Astrocyte (in vitro differentiated cells and primary cell): ENCODE measurements at regions not wholly inside any gene's neighbourhood (a gene's known extent, or its start where the extent isn't known, plus 50 kb on each side); places are given as distances from the start of the nearest gene placed in this dataset.

Experiments used
- DNase-seq: peaks from one replicate; pipeline ENCODE4 v3.0.0-alpha.2; 2010; ENCODE audit warnings: low read depth
- FAIRE-seq: peaks from 2 replicates; lab custom pipeline; 2011; peaks lifted over from hg19 to GRCh38; lab: Jason Lieb, UNC
- H2AFZ ChIP-seq: 2 replicates; pipeline ENCODE4 v1.6.0; 2012; ENCODE audit warnings: low read depth, low read length, inconsistent platforms
- H3K27ac ChIP-seq: 2 replicates; pipeline ENCODE4 v1.5.1; 2011; ENCODE audit warnings: low read depth, low read length, inconsistent platforms
- H3K27me3 ChIP-seq: 2 replicates; pipeline ENCODE4 v1.6.0; 2011; ENCODE audit warnings: low read length, inconsistent platforms; ENCODE audit not compliant: insufficient read depth
- H3K36me3 ChIP-seq: 2 replicates; pipeline ENCODE4 v1.5.1; 2011; ENCODE audit warnings: low read length, inconsistent platforms; ENCODE audit not compliant: insufficient read depth
- H3K4me1 ChIP-seq: 2 replicates; pipeline ENCODE4 v1.5.1; 2011; ENCODE audit warnings: low read length, inconsistent platforms; ENCODE audit not compliant: insufficient read depth
- H3K4me2 ChIP-seq: 2 replicates; pipeline ENCODE4 v1.6.0; 2012; ENCODE audit warnings: low read length, inconsistent platforms
- H3K4me3 ChIP-seq: 2 replicates; pipeline ENCODE4 v1.5.1; 2011; ENCODE audit warnings: low read depth, mild to moderate bottlenecking, low read length, inconsistent platforms; ENCODE audit not compliant: insufficient read depth
- H3K79me2 ChIP-seq: 2 replicates; pipeline ENCODE4 v1.6.0; 2012; ENCODE audit warnings: mild to moderate bottlenecking, low read length, inconsistent platforms; ENCODE audit not compliant: insufficient read depth
- H3K9ac ChIP-seq: 2 replicates; pipeline ENCODE4 v1.6.0; 2012; ENCODE audit warnings: mild to moderate bottlenecking, low read length, inconsistent platforms
- H3K9me3 ChIP-seq: 2 replicates; pipeline ENCODE4 v1.5.1; 2012; ENCODE audit warnings: low read depth, mild to moderate bottlenecking, low read length, inconsistent platforms; ENCODE audit not compliant: insufficient read depth
- H4K20me1 ChIP-seq: 2 replicates; pipeline ENCODE4 v1.6.0; 2012; ENCODE audit warnings: low read length, inconsistent platforms; ENCODE audit not compliant: insufficient read depth
- H3K27ac Mint-ChIP-seq: one replicate; pipeline ENCODE4 v1.8.0; 2021; ENCODE audit warnings: mild to moderate bottlenecking, mixed read lengths; ENCODE audit not compliant: unreplicated experiment
- H3K27me3 Mint-ChIP-seq: one replicate; pipeline ENCODE4 v1.8.0; 2021; ENCODE audit warnings: low read depth, mixed read lengths; ENCODE audit not compliant: unreplicated experiment
- H3K36me3 Mint-ChIP-seq: one replicate; pipeline ENCODE4 v1.8.0; 2021; ENCODE audit warnings: low read depth, mixed read lengths; ENCODE audit not compliant: unreplicated experiment
- H3K4me1 Mint-ChIP-seq: one replicate; pipeline ENCODE4 v1.8.0; 2021; ENCODE audit warnings: low read depth, mixed read lengths; ENCODE audit not compliant: unreplicated experiment
- H3K4me3 Mint-ChIP-seq: one replicate; pipeline ENCODE4 v1.8.0; 2021; ENCODE audit warnings: mild to moderate bottlenecking, moderate library complexity, mixed read lengths; ENCODE audit not compliant: unreplicated experiment
- H3K9me3 Mint-ChIP-seq: one replicate; pipeline ENCODE4 v1.8.0; 2021; ENCODE audit warnings: mild to moderate bottlenecking, mixed read lengths; ENCODE audit not compliant: unreplicated experiment
- CTCF ChIP-seq: IDR thresholded peaks from 2 replicates; pipeline ENCODE4 v1.5.1; 2011; ENCODE audit warnings: low read depth, mild to moderate bottlenecking, inconsistent platforms, low read length, moderate library complexity; ENCODE audit not compliant: insufficient read depth
- EZH2 ChIP-seq: IDR thresholded peaks from 2 replicates; pipeline ENCODE4 v1.6.1; 2012; ENCODE audit warnings: mild to moderate bottlenecking, low read length, inconsistent platforms; ENCODE audit not compliant: insufficient read depth

- no peak for DNase-seq
- peaks cover 8% of the 10 kb centered on the region for H3K9me3 Mint-ChIP-seq
- H3K27ac ChIP-seq, result no peak overlapping the region
- H3K27me3 Mint-ChIP-seq, result peaks cover 79% of the 10 kb centered on the region
- H3K4me3 ChIP-seq, result no peak overlapping the region
- peaks cover 3% of the 10 kb centered on the region for H3K36me3 Mint-ChIP-seq
- H3K4me1 ChIP-seq, result no peaks in the 10 kb centered on the region
- H3K79me2 ChIP-seq, result no peaks in the 10 kb centered on the region
- no peaks in the 10 kb centered on the region for H4K20me1 ChIP-seq
- H2AFZ ChIP-seq, result no peak overlapping the region
- H3K27ac Mint-ChIP-seq, result no peak overlapping the region
- no peak overlapping the region for H3K9ac ChIP-seq
- H3K36me3 ChIP-seq, result no peaks in the 10 kb centered on the region
- H3K4me3 Mint-ChIP-seq, result no peak overlapping the region
- TF ChIP-seq EZH2 (no peak), CTCF (no peak)
- H3K4me2 ChIP-seq, result no peak overlapping the region
- no peaks in the 10 kb centered on the region for H3K9me3 ChIP-seq
- no peak for FAIRE-seq
- H3K27me3 ChIP-seq, result peaks cover 3% of the 10 kb centered on the region
- no peaks in the 10 kb centered on the region for H3K4me1 Mint-ChIP-seq
Measured at GRCh38 chr10:78868456-78868855, 200.3 kb upstream of the ZMIZ1 start.

- Mint-ChIP-seq H3K4me1 (no peaks in the 10 kb centered on the region), H3K27ac (no peak overlapping the region), H3K4me3 (no peak overlapping the region), H3K36me3 (peaks cover 3% of the 10 kb centered on the region), H3K9me3 (peaks cover 8% of the 10 kb centered on the region), H3K27me3 (peaks cover 75% of the 10 kb centered on the region)
- Histone ChIP-seq H3K4me1 (no peaks in the 10 kb centered on the region), H3K9me3 (no peaks in the 10 kb centered on the region), H3K4me2 (no peak overlapping the region), H3K36me3 (no peaks in the 10 kb centered on the region), H3K4me3 (no peak overlapping the region), H4K20me1 (no peaks in the 10 kb centered on the region), H3K79me2 (no peaks in the 10 kb centered on the region), H3K27me3 (peaks cover 4% of the 10 kb centered on the region), H3K9ac (no peak overlapping the region), H3K27ac (no peak overlapping the region), H2AFZ (no peak overlapping the region)
- TF ChIP-seq EZH2, result no peak
- no peak for TF ChIP-seq CTCF
- FAIRE-seq, result no peak
- no peak for DNase-seq
Measured at GRCh38 chr10:78868861-78869260, 199.9 kb upstream of the ZMIZ1 start.

DNA sequence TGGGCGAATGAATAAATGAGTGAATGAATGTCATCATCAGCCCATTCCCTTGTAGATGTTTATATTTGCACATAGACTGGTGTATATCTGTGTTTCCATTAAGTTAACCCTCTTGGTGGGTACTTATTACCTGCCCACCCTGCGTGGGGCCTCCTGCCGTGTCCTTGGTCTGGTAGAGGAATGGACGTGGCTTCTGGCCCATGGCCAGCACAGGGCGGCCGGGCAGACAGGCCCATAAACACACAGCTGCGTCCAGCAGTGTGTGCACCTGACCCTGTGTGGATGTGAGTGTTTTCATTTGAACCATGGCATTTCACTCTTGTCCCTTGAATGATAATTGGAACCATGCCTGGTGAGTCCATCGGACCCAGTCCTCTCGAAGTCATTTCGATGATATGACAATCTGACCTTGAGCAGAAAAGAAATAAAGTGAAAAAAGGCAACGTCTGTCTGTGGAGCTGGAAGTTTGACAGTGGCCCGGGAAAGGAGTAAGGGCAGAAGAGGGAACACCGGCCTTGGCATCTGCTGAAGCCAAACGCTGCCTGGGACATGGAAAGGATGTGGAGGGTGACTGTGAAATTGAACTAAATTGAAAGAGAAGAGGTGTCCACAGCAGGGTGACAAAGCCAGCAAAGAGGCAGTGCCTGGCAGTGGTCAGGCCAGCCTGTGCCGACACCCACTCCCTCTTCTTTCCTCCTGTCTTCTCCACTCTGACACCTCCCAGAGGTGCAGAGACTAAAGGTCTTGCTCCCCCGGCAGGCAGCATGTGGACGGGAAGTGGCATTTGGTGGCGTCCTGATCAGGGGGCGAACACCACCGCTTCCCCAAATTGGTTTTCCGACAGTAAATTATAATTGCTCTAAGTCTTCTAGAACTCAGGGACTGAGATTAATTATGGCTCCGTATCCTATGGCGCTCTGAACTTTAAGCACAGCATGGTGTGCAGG lies 199.0 kb upstream of the ZMIZ1 start:
- H3K36me3 Mint-ChIP-seq, result peaks cover 5% of the 10 kb centered on the region
- no peak overlapping the region for H3K4me3 Mint-ChIP-seq
- Histone ChIP-seq H2AFZ (no peak overlapping the region), H3K79me2 (no peaks in the 10 kb centered on the region), H3K27ac (no peak overlapping the region), H3K4me3 (no peak overlapping the region), H3K36me3 (no peaks in the 10 kb centered on the region), H3K27me3 (peaks cover 7% of the 10 kb centered on the region), H3K4me1 (no peaks in the 10 kb centered on the region), H3K9me3 (no peaks in the 10 kb centered on the region), H3K9ac (no peak overlapping the region), H4K20me1 (no peaks in the 10 kb centered on the region), H3K4me2 (no peak overlapping the region)
- DNase-seq (no peak), FAIRE-seq (no peak)
- H3K4me1 Mint-ChIP-seq, result no peaks in the 10 kb centered on the region
- TF ChIP-seq CTCF (no peak), EZH2 (no peak)
- H3K27me3 Mint-ChIP-seq, result peaks cover 70% of the 10 kb centered on the region
- peaks cover 9% of the 10 kb centered on the region for H3K9me3 Mint-ChIP-seq
- H3K27ac Mint-ChIP-seq, result no peak overlapping the region
